T-helper 22 cell (primary cell): ENCODE measurements at regions not wholly inside any gene's neighbourhood (a gene's known extent, or its start where the extent isn't known, plus 50 kb on each side); places are given as distances from the start of the nearest gene placed in this dataset.

Experiments used
- DNase-seq: peaks from one replicate; pipeline ENCODE4 v3.0.0-alpha.2; 2020; ENCODE audit warnings: low read depth

DNA sequence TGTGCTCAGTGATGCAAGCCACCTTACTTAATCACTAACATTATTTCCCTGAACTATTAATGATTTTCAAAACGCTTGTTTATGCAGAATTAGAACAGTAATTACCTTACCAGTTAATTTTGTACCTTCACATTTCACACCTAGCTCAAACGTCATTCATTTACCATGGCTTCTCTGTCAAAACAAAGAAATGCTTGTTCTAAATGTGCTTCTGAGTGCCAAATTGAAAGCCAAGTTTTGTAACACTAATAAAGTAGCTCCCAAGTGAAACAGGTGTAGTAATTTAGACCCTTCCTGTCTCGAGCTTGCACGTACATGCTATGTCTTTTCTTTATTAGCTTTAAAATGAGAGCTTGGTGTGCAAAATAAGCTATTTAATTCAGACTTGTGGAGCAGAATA, 533.7 kb upstream of the PKN2 start:
- DNase-seq = no peak

GRCh38 chr1:88163187-88163586, 520.9 kb upstream of the PKN2 start:
- DNase-seq = no peak

DNA sequence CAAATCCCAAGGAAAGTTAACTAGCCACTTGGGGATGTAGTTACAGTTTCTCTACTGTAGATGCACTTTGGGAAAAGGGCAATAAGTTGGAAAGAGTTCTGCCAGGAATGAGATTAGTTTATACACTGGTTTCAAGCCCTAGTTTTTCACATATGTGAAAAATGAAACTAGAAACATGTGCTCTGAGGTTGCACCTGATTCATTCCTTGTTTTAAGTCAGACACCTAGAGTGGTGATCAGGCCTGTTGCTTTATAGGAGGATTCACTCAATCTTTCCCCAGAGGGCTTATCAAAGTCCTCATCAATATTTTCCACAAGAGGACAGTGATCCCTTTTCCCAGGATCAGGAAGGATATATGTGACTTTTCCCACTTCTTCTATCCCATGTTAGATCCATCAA, 515.9 kb upstream of the PKN2 start:
- DNase-seq = no peak

GRCh38 chr1:88169139-88169538, 514.9 kb upstream of the PKN2 start:
- DNase-seq = no peak

- DNase-seq = no peak
Observed at GRCh38 chr1:88169939-88170338, 514.1 kb upstream of the PKN2 start.

- DNase-seq = no peak
Observed at GRCh38 chr1:88175120-88175630, 508.9 kb upstream of the PKN2 start.

DNA sequence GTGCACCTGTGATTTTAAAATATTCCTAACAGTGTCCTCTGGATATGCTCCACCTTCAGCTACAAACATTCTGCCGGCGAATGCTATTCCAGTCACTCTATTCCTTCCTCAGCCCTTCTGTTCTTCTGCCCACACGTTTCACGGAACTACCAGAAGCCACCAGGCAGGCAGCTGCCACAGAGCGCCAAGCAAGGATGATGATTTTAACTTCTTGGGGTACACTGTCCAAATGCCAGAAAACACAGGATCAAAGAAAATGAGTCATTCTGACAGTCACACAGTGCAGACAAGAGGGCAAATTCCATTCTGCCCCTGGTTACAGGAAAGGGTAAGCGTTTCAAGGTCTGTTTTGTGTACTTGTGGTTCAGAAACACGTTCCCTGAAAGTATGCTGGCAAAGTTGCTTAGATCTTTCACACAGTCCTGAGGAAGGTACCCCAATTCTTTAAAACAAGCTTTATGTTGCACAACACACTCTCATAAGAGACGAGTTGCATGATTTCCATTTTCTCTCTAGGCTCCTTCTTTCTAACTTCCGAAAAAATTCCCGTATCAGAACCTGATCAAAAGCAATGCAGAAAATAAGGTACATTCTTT, 508.3 kb upstream of the PKN2 start:
- DNase-seq = no peak

DNA sequence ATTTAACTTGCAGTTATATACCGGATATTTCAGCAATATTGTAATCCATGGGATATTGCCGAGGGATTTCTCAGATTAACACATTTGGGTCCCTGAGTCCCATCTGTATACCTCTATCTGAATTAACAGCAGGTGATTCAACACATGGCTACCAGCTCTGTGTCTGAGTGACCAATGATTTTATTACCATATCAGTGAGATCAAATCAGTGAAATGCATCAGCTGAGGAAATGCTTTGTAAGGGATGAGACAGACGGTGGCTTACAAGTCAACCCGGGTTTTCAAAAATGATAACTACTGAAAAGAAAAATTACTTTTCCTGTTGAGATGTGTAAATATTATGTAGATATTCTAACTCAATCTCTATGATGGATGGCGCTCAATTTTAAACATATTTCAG, 504.1 kb upstream of the PKN2 start:
- no peak for DNase-seq

GRCh38 chr1:88180449-88181108, 503.5 kb upstream of the PKN2 start:
- DNase-seq = no peak

- DNase-seq = no peak
Observed at GRCh38 chr1:88186911-88187310, 497.2 kb upstream of the PKN2 start.

GRCh38 chr1:88188038-88188437, 496.0 kb upstream of the PKN2 start:
- no peak for DNase-seq

DNA sequence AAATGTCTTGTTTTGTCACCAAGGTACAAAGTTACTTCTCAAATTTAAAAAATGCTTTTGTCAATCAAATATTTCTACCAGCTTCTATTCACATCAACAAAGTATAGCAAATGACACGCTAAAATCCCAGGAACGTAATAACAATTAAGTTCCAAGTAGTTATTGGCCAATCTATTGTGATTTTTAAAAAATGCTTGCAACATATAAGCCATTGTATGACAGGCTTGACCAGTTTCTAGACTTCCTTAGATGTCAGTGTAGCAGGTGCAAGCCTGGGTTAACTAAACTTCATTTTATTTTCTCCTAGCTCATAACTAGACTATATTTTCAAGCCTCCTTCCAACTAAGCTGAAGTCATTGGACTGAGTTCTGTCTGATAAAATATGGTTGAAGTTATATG, 494.5 kb upstream of the PKN2 start:
- DNase-seq = no peak

DNA sequence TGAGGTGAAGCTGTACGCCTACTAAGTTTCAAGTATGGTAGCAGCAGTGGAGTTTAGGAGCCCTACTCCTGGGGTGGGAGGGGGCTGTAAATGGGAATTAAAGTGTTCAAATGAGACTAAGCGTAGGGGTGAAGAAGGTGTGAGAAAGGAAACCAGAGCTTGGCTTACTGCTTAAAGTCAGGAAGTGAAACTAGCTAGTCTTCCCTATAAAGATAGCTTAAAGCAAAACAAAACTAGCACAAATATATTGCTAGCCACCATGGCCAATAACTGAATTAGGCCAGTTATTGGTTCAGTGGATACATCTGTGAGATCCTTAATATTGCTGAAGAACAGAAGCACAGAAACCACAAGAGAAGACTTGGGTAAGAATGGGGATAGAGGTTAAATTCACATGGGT, 492.2 kb upstream of the PKN2 start:
- no peak for DNase-seq

DNA sequence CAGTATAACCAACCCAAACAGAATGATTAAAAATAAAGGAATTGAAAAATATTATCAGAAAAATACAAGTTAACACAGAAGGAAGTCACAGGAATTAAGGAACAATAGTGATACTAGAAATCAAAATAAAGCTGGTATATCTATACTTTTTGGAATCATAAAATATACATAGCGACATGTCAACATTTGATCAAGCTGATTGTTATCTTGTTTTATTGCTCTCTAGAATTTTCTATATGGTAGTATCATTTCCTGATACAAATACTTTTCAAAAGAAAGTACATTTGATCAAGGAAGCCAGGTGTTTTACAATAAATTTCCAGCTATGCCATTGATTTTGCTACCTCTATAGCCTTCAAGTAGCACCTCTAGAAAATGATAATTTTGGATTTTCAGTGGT, 489.5 kb upstream of the PKN2 start:
- DNase-seq = no peak

DNA sequence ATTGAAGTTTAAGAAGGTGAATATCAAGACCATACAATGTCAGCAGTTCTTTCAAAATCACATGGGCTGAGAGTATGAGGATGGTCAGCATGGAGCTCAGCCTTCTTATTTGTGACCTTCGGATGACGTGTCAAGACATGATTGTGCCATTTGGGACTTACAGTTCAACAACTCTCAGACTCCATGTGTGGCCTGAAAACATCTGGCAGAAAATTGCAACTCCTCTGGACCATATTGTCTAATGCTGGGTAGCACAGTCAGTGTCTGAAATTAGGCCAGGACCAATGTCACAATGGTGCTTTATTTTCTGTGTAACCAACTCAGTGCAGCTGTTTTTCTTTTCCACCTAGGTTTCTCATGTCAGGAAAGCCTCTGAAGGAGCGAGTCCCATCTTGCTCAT, 483.5 kb upstream of the PKN2 start:
- no peak for DNase-seq

- no peak for DNase-seq
Observed at GRCh38 chr1:88204111-88204510, 480.0 kb upstream of the PKN2 start.

- no peak for DNase-seq
Observed at GRCh38 chr1:88204612-88205167, 479.4 kb upstream of the PKN2 start.

GRCh38 chr1:88208389-88208788, 475.7 kb upstream of the PKN2 start:
- DNase-seq = no peak

DNA sequence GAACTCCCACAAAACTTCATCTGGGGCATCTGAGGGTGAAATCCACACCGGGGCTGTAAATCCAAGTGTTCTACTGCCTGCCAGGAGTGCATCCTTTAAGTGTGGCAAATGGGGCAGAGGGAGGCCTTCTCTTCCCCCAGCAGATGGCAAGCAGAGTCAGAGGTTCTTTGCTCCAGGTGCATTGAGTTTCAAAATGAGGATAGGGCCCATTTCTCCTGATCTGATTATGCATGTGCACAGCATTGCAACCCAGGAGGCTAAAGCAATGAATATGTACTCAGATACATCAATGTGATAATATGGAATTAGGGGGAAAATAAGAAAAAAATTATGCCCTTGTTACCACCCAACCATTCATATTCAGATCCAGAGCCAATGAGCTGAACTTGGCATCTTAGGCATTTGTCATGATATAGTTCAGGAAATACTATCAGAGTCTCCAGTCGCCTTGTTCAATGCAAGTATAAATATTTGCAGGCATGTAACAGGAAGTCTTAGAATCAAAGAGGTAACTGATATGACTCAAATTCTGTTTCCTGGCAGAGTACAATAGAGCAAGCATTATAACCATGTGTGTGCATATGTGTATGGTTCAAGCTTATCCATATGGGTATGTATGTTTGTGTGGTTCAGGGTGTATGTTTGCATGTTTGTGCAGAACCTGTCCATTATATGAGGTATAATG, 473.8 kb upstream of the PKN2 start:
- no peak for DNase-seq

GRCh38 chr1:88216441-88216840, 467.6 kb upstream of the PKN2 start:
- DNase-seq = no peak

DNA sequence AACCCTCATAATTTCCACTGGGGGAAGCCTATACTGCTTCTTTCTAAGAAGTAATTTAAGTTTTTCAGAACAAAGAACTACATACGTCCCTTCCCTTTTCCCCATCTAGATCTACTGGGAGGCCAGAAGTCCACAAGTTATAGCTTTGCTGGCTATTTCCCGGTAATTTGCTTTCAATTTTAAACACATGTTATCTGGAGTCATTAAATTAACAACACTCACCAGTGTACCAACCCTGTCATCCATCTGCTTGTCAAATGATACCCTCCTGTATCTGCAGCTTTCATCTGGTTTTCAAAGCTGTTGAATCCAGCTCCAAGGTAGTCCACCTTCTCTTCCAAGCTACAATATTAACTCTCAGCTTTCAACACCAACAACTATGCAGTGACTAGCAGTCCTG, 466.7 kb upstream of the PKN2 start:
- DNase-seq = no peak

DNA sequence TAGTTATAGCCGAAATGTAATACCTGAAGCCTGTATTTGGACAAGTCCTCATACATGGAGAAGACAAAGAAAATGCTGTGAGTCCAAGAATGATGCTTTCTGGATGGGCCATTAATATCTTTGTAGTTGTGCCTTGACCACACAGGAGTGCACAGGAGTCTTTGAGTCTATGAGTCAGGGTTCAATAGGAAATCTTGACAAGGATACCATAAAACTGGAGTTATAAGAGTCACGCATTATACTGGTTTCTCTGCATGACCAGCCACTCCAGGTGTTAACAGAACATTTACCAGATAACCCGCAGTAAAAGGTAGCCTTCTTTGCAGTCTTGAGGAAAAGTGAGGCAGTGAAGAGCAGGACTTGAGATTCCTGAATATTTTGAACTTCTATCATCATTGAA, 464.6 kb upstream of the PKN2 start:
- no peak for DNase-seq

- DNase-seq = no peak
Observed at GRCh38 chr1:88221411-88221810, 462.7 kb upstream of the PKN2 start.
